OCI-LY7 (cell line): ENCODE measurements at regions not wholly inside any gene's neighbourhood (a gene's known extent, or its start where the extent isn't known, plus 50 kb on each side); places are given as distances from the start of the nearest gene placed in this dataset.

Experiments used
- EZH2phosphoT487 ChIP-seq: fragments of 200-600 bp; sonication (generic); IDR thresholded peaks from 2 replicates; pipeline ENCODE4 v1.6.1; 2018; ENCODE audit warnings: low read depth, borderline replicate concordance, mild to moderate bottlenecking, mixed run types, antibody characterized with exemption, low read length, moderate library complexity, mixed read lengths
- TF ChIP-seq, protein P1 (sequence below): fragments of 200-600 bp; sonication (generic); conservative IDR thresholded peaks from 2 replicates; pipeline ENCODE4 v1.5.1; 2014; ENCODE audit warnings: mild to moderate bottlenecking, antibody characterized with exemption, low read length, moderate library complexity, mixed read lengths

DNA sequence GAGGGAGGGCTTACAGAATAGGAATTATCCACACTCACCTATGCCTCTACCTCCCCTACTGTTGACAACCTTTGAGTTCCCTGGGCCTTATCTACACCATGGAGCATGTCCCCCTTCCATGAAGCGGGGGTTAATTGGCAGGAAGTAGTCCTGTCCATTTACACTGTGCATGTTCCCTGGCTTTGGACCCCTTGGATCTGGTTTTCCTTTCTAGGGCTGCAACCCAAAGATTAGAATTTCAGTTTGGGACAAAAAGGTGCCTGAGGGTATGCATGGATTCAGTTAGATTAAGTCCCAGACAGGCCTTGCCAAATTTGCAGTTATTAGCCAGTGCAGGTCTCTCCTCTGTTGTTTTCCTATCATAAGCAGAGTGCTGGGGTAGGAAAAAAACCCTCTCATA, 180.3 kb downstream of the CMPK2 start:
- TF ChIP-seq, protein P1, sequence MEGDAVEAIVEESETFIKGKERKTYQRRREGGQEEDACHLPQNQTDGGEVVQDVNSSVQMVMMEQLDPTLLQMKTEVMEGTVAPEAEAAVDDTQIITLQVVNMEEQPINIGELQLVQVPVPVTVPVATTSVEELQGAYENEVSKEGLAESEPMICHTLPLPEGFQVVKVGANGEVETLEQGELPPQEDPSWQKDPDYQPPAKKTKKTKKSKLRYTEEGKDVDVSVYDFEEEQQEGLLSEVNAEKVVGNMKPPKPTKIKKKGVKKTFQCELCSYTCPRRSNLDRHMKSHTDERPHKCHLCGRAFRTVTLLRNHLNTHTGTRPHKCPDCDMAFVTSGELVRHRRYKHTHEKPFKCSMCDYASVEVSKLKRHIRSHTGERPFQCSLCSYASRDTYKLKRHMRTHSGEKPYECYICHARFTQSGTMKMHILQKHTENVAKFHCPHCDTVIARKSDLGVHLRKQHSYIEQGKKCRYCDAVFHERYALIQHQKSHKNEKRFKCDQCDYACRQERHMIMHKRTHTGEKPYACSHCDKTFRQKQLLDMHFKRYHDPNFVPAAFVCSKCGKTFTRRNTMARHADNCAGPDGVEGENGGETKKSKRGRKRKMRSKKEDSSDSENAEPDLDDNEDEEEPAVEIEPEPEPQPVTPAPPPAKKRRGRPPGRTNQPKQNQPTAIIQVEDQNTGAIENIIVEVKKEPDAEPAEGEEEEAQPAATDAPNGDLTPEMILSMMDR, result no peak
- no peak for TF ChIP-seq EZH2phosphoT487
